Natural killer cell treated with Interleukin-12 subunit alpha and Interleukin-12 subunit beta and Interleukin-15 and Interleukin-18, amount 100 ng/mL, for 72 hours (primary cell): ENCODE measurements at regions not wholly inside any gene's neighbourhood (a gene's known extent, or its start where the extent isn't known, plus 50 kb on each side); places are given as distances from the start of the nearest gene placed in this dataset.

Experiments used
- ATAC-seq, 2 donors: fragments of 150-1000 bp; cut with Tn5 transposase in 1 of 2; sonication (Bioruptor Pico), chemical (Tn5 transposase) in 1 of 2; 2 replicates each; pipeline ENCODE4 v1.10.0; 2021
- DNase-seq: peaks from one replicate; pipeline ENCODE4 v3.0.0; 2022; ENCODE audit warnings: low spot score
- H3K27ac Mint-ChIP-seq, 2 donors: 1 replicate in 1 of 2; 2 replicates in 1 of 2; pipeline ENCODE4 v1.8.0; 2022; ENCODE audit warnings: mixed read lengths in 2 of 2, mild to moderate bottlenecking in 1 of 2, moderate library complexity in 1 of 2
- H3K27me3 Mint-ChIP-seq, 2 donors: 1 replicate in 1 of 2; 2 replicates in 1 of 2; pipeline ENCODE4 v1.8.0; 2022; ENCODE audit warnings: mixed read lengths in 2 of 2
- H3K36me3 Mint-ChIP-seq: one replicate; pipeline ENCODE4 v1.8.0; 2022; ENCODE audit warnings: mixed read lengths
- H3K4me1 Mint-ChIP-seq, 2 donors: 1 replicate in 1 of 2; 2 replicates in 1 of 2; pipeline ENCODE4 v1.8.0; 2022; ENCODE audit warnings: low read depth in 2 of 2, mixed read lengths in 2 of 2, mild to moderate bottlenecking in 1 of 2
- H3K4me3 Mint-ChIP-seq: one replicate; pipeline ENCODE4 v1.8.0; 2022; ENCODE audit warnings: mixed read lengths
- H3K9me3 Mint-ChIP-seq: 2 replicates; pipeline ENCODE4 v1.8.0; 2022; ENCODE audit warnings: mixed read lengths

- Mint-ChIP-seq H3K27me3 (no peaks in the 10 kb centered on the region), H3K9me3 (peaks cover 8% of the 10 kb centered on the region), H3K4me1 (peaks cover 0 to 3% of the 10 kb centered on the region in 2 donors), H3K27ac (peak overlapping the region in 1 of 2 donors; percentile 12), H3K4me3 (no peak overlapping the region), H3K36me3 (peaks cover 4% of the 10 kb centered on the region)
- DNase-seq (no peak), ATAC-seq (peak in 1 of 2 donors; percentile 68)
Observed at GRCh38 chr18:38695559-38696280, 1130.1 kb upstream of the CELF4 start.

GRCh38 chr18:38693104-38693503, 1127.5 kb upstream of the CELF4 start:
- Mint-ChIP-seq H3K4me1 (peaks cover 0 to 3% of the 10 kb centered on the region in 2 donors), H3K4me3 (no peak overlapping the region), H3K27ac (no peak overlapping the region), H3K9me3 (peaks cover 9% of the 10 kb centered on the region), H3K36me3 (peaks cover 4% of the 10 kb centered on the region), H3K27me3 (no peaks in the 10 kb centered on the region)
- ATAC-seq (no peak), DNase-seq (no peak)

- Mint-ChIP-seq H3K27me3 (no peaks in the 10 kb centered on the region), H3K36me3 (peaks cover 4% of the 10 kb centered on the region), H3K4me3 (no peak overlapping the region), H3K4me1 (peaks cover 0 to 3% of the 10 kb centered on the region in 2 donors), H3K27ac (no peak overlapping the region), H3K9me3 (peaks cover 9% of the 10 kb centered on the region)
- ATAC-seq (no peak), DNase-seq (no peak)
Observed at GRCh38 chr18:38690626-38691025, 1125.0 kb upstream of the CELF4 start.

GRCh38 chr18:38688416-38688815, 1122.8 kb upstream of the CELF4 start:
- no peaks in the 10 kb centered on the region for H3K27me3 Mint-ChIP-seq
- peaks cover 0 to 3% of the 10 kb centered on the region in 2 donors for H3K4me1 Mint-ChIP-seq
- H3K36me3 Mint-ChIP-seq, result peaks cover 4% of the 10 kb centered on the region
- no peak overlapping the region for H3K27ac Mint-ChIP-seq
- no peak for DNase-seq
- H3K4me3 Mint-ChIP-seq, result no peak overlapping the region
- ATAC-seq, result no peak
- peaks cover 9% of the 10 kb centered on the region for H3K9me3 Mint-ChIP-seq

GRCh38 chr18:38670486-38670885, 1104.9 kb upstream of the CELF4 start:
- Mint-ChIP-seq H3K27ac (no peak overlapping the region), H3K9me3 (peaks cover 19% of the 10 kb centered on the region), H3K4me1 (no peaks in the 10 kb centered on the region), H3K4me3 (no peak overlapping the region), H3K27me3 (no peaks in the 10 kb centered on the region), H3K36me3 (no peaks in the 10 kb centered on the region)
- ATAC-seq (no peak), DNase-seq (no peak)

GRCh38 chr18:38664929-38665328, 1099.3 kb upstream of the CELF4 start:
- H3K27ac Mint-ChIP-seq, result no peak overlapping the region
- H3K4me1 Mint-ChIP-seq, result no peaks in the 10 kb centered on the region
- H3K36me3 Mint-ChIP-seq, result peaks cover 6% of the 10 kb centered on the region
- ATAC-seq (no peak), DNase-seq (no peak)
- no peak overlapping the region for H3K4me3 Mint-ChIP-seq
- peaks cover 7% of the 10 kb centered on the region for H3K9me3 Mint-ChIP-seq
- H3K27me3 Mint-ChIP-seq, result no peaks in the 10 kb centered on the region

GRCh38 chr18:38663682-38664081, 1098.1 kb upstream of the CELF4 start:
- Mint-ChIP-seq H3K4me1 (no peaks in the 10 kb centered on the region), H3K36me3 (peaks cover 6% of the 10 kb centered on the region), H3K27ac (no peak overlapping the region), H3K27me3 (no peaks in the 10 kb centered on the region), H3K4me3 (no peak overlapping the region), H3K9me3 (peaks cover 7% of the 10 kb centered on the region)
- ATAC-seq, result no peak
- no peak for DNase-seq

GRCh38 chr18:38663270-38663669, 1097.7 kb upstream of the CELF4 start:
- no peak for DNase-seq
- no peak overlapping the region for H3K4me3 Mint-ChIP-seq
- H3K27me3 Mint-ChIP-seq, result no peaks in the 10 kb centered on the region
- peaks cover 7% of the 10 kb centered on the region for H3K9me3 Mint-ChIP-seq
- no peak for ATAC-seq
- no peak overlapping the region for H3K27ac Mint-ChIP-seq
- no peaks in the 10 kb centered on the region for H3K4me1 Mint-ChIP-seq
- H3K36me3 Mint-ChIP-seq, result peaks cover 6% of the 10 kb centered on the region

- ATAC-seq (no peak), DNase-seq (no peak)
- no peaks in the 10 kb centered on the region for H3K4me1 Mint-ChIP-seq
- H3K4me3 Mint-ChIP-seq, result no peak overlapping the region
- H3K27me3 Mint-ChIP-seq, result no peaks in the 10 kb centered on the region
- peaks cover 11% of the 10 kb centered on the region for H3K9me3 Mint-ChIP-seq
- H3K27ac Mint-ChIP-seq, result no peak overlapping the region
- H3K36me3 Mint-ChIP-seq, result no peaks in the 10 kb centered on the region
Observed at GRCh38 chr18:38654946-38655345, 1089.3 kb upstream of the CELF4 start.

GRCh38 chr18:38651736-38652135, 1086.1 kb upstream of the CELF4 start:
- no peaks in the 10 kb centered on the region for H3K27me3 Mint-ChIP-seq
- H3K4me1 Mint-ChIP-seq, result no peaks in the 10 kb centered on the region
- no peaks in the 10 kb centered on the region for H3K36me3 Mint-ChIP-seq
- DNase-seq (no peak), ATAC-seq (no peak)
- H3K27ac Mint-ChIP-seq, result no peak overlapping the region
- peaks cover 11% of the 10 kb centered on the region for H3K9me3 Mint-ChIP-seq
- H3K4me3 Mint-ChIP-seq, result no peak overlapping the region

GRCh38 chr18:38648179-38648578, 1082.6 kb upstream of the CELF4 start:
- Mint-ChIP-seq H3K36me3 (no peaks in the 10 kb centered on the region), H3K4me1 (no peaks in the 10 kb centered on the region), H3K27me3 (no peaks in the 10 kb centered on the region), H3K4me3 (no peak overlapping the region), H3K9me3 (peaks cover 14% of the 10 kb centered on the region), H3K27ac (no peak overlapping the region)
- DNase-seq, result no peak
- ATAC-seq, result no peak

- Mint-ChIP-seq H3K27ac (no peak overlapping the region), H3K4me3 (no peak overlapping the region), H3K4me1 (no peaks in the 10 kb centered on the region), H3K9me3 (peaks cover 11% of the 10 kb centered on the region), H3K27me3 (no peaks in the 10 kb centered on the region), H3K36me3 (no peaks in the 10 kb centered on the region)
- ATAC-seq, result no peak
- no peak for DNase-seq
Observed at GRCh38 chr18:38646296-38646695, 1080.7 kb upstream of the CELF4 start.

GRCh38 chr18:38644875-38645641, 1079.5 kb upstream of the CELF4 start:
- Mint-ChIP-seq H3K27ac (no peak overlapping the region), H3K36me3 (no peaks in the 10 kb centered on the region), H3K9me3 (peaks cover 6% of the 10 kb centered on the region), H3K27me3 (no peaks in the 10 kb centered on the region), H3K4me1 (no peaks in the 10 kb centered on the region), H3K4me3 (no peak overlapping the region)
- no peak for ATAC-seq
- DNase-seq, result no peak

- DNase-seq, result no peak
- Mint-ChIP-seq H3K4me3 (no peak overlapping the region), H3K27me3 (no peaks in the 10 kb centered on the region), H3K9me3 (peaks cover 13% of the 10 kb centered on the region), H3K36me3 (peaks cover 7% of the 10 kb centered on the region), H3K27ac (no peak overlapping the region), H3K4me1 (no peaks in the 10 kb centered on the region)
- no peak for ATAC-seq
Observed at GRCh38 chr18:38642711-38643110, 1077.1 kb upstream of the CELF4 start.
